Urinary bladder (tissue), 3 donors: ENCODE measurements at regions not wholly inside any gene's neighbourhood (a gene's known extent, or its start where the extent isn't known, plus 50 kb on each side); places are given as distances from the start of the nearest gene placed in this dataset.

ENCODE experiments used
- DNase-seq: peaks from one replicate; pipeline ENCODE4 v3.0.0-alpha.2; 2015; ENCODE audit errors: extremely low spot score
- H3K27ac ChIP-seq: one replicate; pipeline ENCODE4 v1.5.1; 2013; ENCODE audit warnings: low read depth, mild to moderate bottlenecking, moderate library complexity
- H3K36me3 ChIP-seq: one replicate; pipeline ENCODE4 v1.6.1; 2013; ENCODE audit warnings: mild to moderate bottlenecking, moderate library complexity; ENCODE audit not compliant: insufficient read depth
- H3K4me1 ChIP-seq: one replicate; pipeline ENCODE4 v1.6.1; 2013; ENCODE audit warnings: mild to moderate bottlenecking, moderate library complexity; ENCODE audit not compliant: insufficient read depth
- H3K4me3 ChIP-seq: one replicate; pipeline ENCODE4 v1.5.1; 2013; ENCODE audit warnings: low read depth, low read length
- WGBS: extraction: QIAGEN DNeasy Blood & Tissue Kit; methylation state at CpG from one replicate; pipeline ENCODE4 v1.1.7; 2013; 5-methylcytosine and 5-hydroxymethylcytosine counted together
- donor health status: healthy with polysubstance abuse.
- donor health status: healthy.

DNA sequence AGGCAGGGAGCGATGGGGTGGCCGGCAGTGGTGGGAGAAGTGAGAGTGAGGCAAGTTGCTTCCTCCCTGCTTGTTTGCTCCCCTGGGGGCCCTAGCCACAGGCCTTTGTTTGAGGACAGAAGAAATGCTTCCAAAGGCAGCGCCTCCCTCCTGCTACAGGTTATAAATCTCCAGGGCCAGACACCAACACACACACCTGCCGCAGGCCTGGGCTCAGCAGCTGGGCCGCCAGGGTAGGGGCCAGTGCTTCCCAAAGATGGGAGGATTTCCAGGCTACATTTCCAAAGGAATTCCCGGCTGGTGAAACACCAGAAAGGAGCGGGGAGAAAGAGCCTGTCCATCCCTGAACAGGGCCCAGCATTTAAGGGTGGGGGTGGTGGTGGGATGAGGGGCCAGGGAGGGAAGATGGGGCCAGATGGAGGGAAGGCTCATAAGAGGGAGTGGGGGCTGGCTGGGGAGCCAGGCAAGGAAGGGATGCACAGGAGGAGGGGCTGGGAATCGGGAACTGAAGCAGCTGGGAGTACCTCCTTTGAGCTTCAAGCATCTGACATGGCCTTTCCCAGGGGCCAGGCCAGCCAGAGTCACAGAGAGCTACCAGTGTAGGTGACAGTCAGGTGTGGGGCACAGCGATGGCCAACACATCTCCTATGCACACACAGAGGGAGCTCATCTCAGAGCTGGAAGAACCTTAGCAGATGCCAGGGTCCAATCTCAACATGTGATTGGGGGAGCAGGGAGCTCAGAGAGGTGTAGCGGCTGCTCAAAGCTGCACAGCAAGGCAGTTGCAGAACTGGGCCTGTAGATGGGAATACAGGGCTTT is 143.9 kb downstream of the PJA1 start:
- Histone ChIP-seq H3K4me1 (no peaks in the 10 kb centered on the region), H3K4me3 (no peak overlapping the region), H3K27ac (no peak overlapping the region), H3K36me3 (no peaks in the 10 kb centered on the region)
- 64% methylated on average over 10 of the region's 10 CpGs for WGBS
- no peak for DNase-seq

DNA sequence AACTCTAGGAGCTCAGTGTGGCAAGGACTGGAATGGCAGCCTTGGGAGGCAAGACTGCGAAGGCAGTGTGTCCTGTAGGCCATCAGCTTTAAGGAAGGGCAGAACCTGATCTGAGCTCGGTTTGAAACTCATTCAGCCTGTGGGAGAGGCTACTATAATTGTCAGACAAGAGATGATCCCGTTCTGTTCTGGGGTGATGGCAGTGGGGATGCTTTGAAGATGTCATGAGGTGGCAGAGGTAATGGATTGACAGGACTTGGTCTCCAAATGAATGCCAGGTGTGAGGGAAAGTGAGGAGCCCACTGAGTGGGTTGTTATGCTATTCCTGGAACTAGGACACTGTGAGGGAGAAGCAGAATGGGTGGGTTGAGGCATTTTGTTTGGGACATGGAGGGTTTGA is 144.9 kb downstream of the PJA1 start:
- Histone ChIP-seq H3K4me3 (no peak overlapping the region), H3K36me3 (no peaks in the 10 kb centered on the region), H3K4me1 (no peaks in the 10 kb centered on the region), H3K27ac (no peak overlapping the region)
- no peak for DNase-seq
- WGBS = 93% methylated on average over 3 of the region's 3 CpGs

DNA sequence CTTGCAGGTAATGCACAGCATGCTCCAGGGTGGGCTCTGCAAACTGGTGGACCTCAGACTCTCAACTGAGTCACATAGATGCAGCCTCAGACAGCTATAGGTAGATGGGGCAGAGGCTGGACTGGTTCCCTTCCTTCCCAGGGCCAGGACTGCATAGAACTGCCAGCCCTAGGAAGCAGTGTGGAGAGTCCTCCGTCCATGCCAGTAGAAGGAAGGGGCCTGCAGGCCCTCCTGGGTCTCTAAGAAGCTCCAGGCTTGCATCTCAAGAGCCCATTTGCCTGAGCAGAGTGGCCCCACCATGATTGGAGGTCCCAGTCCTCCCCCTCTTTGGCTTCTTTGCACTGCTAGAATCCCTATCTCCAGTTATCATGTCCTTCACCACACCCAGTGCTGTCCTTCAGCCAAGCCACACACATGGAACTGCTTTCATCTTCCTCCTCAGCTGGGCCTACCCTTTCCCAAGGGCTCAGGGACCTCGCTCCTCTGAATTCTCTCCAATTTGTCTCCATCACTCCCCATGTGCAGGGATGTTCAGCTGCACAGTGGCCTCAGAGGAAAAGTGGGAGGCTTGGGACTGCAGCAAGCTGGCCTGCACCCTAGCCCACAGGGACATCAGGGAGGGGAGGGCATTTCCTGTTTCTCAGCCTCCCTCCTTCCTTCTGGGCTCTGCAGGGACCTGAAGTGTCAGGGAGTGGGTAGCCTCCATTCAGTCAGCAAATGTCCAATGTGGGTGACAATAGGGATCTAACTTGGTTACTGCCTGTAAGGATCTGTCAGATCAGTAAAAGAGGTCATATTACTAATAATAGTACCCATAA is 146.0 kb downstream of the PJA1 start:
- no peak for DNase-seq
- Histone ChIP-seq H3K27ac (no peak overlapping the region), H3K36me3 (no peaks in the 10 kb centered on the region), H3K4me3 (no peak overlapping the region), H3K4me1 (no peaks in the 10 kb centered on the region)
- 73% methylated on average over 2 of the region's 2 CpGs for WGBS

DNA sequence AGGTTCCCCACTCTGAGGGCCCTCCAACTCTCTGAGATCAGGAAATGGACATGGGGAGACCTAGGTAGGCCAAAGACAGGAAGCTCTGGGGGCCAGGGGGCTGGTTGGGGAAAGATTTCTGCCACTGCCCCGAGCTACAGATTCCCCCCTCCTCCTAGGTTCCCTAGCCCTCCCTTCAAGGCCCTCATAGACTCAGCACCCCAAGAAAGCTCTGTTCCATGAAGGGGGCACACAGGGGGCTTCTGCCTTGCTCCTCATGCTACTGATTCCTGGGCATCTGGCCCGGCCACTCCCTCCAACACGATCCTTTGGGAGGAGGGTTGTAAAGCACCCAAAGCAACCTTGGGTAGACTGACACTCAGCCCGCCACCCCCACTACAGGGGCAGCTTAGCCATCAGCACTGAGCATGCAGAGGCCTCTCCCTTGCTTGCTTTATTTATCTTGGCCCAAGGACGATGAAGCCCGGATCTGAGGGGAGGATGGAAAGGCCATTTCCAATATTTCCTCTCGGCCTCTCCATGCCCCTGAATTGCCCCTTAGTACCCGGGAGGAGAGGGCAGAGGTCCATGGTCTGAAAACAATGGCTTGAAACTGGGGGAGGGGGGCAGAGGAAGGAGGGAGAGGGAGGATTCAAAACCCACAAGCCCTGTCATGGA is 146.7 kb downstream of the PJA1 start:
- no peak overlapping the region for H3K4me3 ChIP-seq
- H3K36me3 ChIP-seq = no peaks in the 10 kb centered on the region
- 66% methylated on average over 8 of the region's 8 CpGs for WGBS
- no peaks in the 10 kb centered on the region for H3K4me1 ChIP-seq
- no peak for DNase-seq
- H3K27ac ChIP-seq = no peak overlapping the region

DNA sequence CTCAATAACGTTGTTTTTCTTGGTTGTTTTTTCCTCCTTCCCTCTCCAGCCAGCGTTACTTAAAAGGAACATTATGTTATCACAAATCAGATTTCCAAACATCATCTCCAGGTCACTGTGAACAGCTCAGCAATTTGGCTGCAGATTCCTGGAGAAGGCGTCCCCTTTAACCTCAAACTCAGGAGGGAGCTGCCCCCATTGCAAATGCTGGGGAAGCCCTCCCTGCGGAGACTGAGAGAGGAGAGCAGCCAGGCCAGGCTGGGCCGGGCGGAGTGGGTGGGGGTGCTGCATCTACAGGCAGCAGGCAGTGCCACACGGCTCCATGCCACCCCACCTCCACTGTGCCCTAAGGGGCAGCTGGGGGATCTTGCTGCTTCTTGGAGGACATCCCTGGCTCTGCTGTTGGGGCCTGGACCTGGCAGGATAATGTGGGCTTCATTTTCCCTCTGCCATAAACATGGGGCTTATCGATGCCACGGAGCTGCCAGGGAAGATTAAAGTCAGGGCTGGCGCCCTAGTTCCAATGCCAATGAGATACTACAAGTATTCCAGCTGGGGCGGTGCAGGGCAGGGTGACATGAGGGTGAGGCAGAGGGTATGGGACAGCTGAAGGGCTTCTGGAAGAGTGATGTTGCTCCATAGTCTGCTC is 148.8 kb downstream of the PJA1 start:
- 45% methylated on average over 11 of the region's 11 CpGs for WGBS
- Histone ChIP-seq H3K4me3 (no peak overlapping the region), H3K36me3 (no peaks in the 10 kb centered on the region), H3K27ac (no peak overlapping the region), H3K4me1 (no peaks in the 10 kb centered on the region)
- DNase-seq = no peak

DNA sequence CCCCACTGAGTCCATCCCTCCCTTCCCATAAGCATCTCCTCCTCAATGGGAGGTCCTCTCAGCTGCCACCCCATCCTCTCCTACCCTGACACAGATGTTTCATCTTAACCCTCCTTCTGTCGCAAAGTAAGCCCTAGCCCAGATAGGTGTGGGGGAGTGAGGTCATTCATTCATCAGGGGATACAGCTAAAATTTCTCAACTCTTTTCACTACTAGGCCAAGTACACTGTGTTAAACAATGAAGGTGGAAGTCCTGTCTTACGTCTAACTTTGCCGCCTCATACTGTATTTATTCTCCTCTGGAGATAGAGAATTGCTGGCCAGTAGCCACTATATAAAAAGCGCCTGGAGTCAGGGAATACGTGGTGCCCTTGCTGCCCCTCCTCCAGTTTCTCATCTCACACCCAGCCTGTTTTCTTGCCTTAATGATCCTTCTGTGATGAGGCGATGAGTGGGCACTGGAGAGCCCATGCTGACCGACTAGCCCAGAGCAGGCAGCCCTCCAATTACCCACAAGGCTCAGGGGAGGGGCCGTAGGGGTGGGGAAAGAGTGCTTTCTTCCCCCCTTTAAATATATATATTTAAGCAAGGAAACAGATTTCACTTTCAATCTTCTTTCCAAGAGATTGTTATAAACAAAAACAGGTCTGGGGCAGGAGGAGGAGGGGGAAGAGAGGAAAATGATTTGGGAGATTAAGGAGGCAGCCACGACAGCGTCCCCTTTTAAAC is 149.5 kb downstream of the PJA1 start:
- DNase-seq = no peak
- no peaks in the 10 kb centered on the region for H3K4me1 ChIP-seq
- no peaks in the 10 kb centered on the region for H3K36me3 ChIP-seq
- H3K27ac ChIP-seq = no peak overlapping the region
- H3K4me3 ChIP-seq = no peak overlapping the region
- 31% methylated on average over 10 of the region's 10 CpGs for whole genome bisulfite sequencing

DNA sequence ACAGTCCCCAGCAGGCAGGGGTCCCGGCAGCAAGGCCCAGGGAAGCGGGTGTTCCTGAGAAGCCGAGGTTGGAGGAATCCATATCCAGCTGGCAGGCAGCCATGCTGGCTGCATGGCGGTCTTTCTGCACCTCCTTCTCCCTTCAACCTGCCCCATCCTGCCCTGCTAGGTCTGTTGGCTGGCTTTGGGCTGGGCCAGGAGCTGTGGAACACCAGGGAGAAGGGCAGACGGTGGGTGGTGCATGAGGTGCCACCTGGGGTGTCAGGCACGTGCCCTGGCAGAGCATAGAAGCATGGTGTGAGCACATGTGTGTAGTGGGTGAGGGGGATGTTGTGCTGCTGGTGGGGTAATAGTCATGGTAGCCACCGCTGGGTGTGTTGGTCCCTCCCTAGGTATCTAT is 150.1 kb downstream of the PJA1 start:
- no peaks in the 10 kb centered on the region for H3K4me1 ChIP-seq
- DNase-seq = no peak
- H3K4me3 ChIP-seq = no peak overlapping the region
- no peaks in the 10 kb centered on the region for H3K36me3 ChIP-seq
- H3K27ac ChIP-seq = no peak overlapping the region
- 53% methylated on average over 7 of the region's 7 CpGs for WGBS

DNA sequence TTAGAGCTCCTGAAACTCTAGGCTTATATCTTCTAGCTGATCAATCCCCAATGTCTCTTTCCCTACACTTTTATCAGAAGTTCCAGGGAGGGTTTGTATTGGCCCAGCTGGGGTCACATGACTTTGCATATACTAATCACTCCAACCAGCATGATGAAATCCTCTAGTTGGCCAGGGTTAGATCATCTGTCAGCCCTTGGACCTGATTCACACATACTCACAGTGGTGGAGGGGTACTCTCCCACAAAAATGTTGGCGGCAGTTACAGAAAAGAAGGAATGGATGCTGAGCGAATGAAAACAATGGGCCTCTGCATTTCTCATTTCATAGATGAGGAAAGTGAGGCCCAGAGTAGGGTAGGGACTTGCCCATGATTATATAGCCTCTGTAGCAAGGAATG is 151.1 kb downstream of the PJA1 start:
- no peaks in the 10 kb centered on the region for H3K4me1 ChIP-seq
- H3K36me3 ChIP-seq = no peaks in the 10 kb centered on the region
- H3K4me3 ChIP-seq = no peak overlapping the region
- no peak overlapping the region for H3K27ac ChIP-seq
- DNase-seq = no peak
- 74% methylated on average over 2 of the region's 2 CpGs for WGBS

DNA sequence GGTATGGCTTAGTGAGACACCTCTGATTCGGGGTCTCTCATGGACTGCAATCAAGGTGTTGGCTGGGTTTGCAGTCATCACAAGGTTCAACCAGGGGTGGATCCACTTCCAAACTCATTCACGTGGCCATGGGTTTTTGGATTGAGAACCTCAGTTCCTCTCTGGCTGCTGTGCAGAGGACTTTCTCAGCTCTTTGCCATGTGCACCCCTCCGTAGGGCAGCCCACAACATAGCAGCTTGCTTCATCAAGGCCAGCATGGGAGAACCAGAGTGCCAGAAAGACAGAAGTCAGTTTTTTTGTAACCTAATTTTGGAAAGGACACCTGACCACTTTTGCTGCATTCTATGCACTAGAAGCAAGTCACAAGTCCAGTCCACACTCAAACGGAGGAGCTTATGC is 154.9 kb downstream of the PJA1 start:
- no peaks in the 10 kb centered on the region for H3K36me3 ChIP-seq
- H3K27ac ChIP-seq = no peak overlapping the region
- H3K4me1 ChIP-seq = no peaks in the 10 kb centered on the region
- no peak overlapping the region for H3K4me3 ChIP-seq
- no peak for DNase-seq
- 86% methylated on average over 4 of the region's 4 CpGs for WGBS

DNA sequence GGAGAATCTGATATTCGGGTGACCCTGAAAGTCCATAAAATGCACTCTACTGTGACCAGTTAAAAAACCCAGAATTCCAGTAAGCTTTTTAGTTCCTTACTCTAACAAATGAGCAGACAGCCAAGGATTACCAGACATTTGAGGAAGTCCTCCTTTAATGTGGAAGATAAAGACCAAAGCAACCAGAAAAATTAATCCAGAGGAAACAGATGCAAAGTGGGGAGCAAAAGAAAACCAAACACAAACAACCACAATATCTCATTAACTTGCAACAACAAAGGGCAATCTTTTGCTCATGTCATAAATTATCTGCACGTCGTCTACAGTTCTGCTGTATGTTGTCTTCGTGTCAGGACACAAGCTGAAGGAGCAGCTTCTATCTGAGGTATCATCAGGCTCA is 164.4 kb downstream of the PJA1 start:
- Histone ChIP-seq H3K27ac (no peak overlapping the region), H3K36me3 (no peaks in the 10 kb centered on the region), H3K4me1 (no peaks in the 10 kb centered on the region), H3K4me3 (no peak overlapping the region)
- 66% methylated on average over 4 of the region's 4 CpGs for WGBS
- no peak for DNase-seq

DNA sequence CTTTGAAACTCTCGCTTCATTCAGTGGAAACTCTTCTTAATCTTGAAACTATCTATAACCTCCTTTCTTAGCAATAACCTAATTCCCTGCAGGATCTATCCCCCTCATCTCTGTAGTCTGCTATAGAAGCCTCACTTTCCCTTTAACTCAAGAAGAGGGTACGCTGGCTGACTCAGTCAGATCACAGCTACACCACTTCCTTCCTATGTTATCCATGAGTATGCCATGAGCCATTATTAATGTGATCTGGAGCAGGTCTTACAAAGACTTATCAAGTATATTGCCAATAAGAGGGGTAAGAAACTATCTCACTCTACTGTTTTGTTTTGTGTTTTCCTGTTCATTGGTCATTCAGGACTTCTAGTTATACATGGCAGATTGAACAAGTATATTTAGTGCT is 165.3 kb downstream of the PJA1 start:
- Histone ChIP-seq H3K4me1 (no peaks in the 10 kb centered on the region), H3K36me3 (no peaks in the 10 kb centered on the region), H3K4me3 (no peak overlapping the region), H3K27ac (no peak overlapping the region)
- DNase-seq = no peak
- WGBS = 86% methylated on average over 2 of the region's 2 CpGs

DNA sequence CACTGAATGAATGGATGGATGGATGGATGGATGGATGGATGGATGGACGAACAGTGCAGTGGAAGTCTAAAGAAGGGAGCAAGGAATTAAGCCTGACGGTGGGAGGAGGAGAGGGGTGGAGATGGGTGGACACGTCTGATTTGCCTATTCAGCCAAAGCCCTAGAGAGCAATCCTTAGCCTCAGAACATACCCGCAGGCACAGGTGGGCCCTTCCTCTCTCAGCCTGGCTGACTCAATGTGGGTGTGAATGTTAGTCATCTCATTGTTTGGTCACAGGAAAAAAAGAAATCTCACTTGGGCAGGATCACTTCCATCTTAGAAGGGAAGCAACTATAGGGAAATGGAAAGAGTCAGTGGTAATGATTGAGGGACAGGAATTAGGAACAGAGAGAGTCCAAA is 165.9 kb downstream of the PJA1 start:
- Histone ChIP-seq H3K4me1 (no peaks in the 10 kb centered on the region), H3K27ac (peak overlapping the region; percentile 39), H3K4me3 (no peak overlapping the region), H3K36me3 (no peaks in the 10 kb centered on the region)
- WGBS = 67% methylated on average over 4 of the region's 4 CpGs
- no peak for DNase-seq

DNA sequence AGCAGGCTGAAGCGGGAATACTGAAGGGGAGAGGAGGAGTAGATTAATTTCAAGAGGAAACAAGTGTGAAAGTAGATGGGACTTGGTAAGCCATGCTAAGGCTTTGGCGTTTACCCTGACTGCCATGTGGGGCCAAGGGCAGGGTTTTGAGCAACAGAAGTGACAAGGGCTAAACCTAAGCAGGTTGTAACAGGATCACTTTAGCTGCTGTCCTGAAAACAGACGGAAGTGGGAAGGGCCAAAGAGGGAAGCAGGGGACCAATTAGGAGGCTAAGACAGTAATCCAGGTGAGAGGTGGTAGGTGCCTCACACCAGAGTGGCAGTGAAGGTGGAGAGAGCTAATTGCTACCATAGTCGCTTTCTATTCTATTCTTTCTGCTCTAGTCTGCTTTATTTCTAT is 166.5 kb downstream of the PJA1 start:
- WGBS = 87% methylated on average over 4 of the region's 4 CpGs
- peak overlapping the region; percentile 39 for H3K27ac ChIP-seq

More for the DNA sequence above, 166.5 kb downstream of the PJA1 start:
- no peak overlapping the region for H3K4me3 ChIP-seq
- H3K36me3 ChIP-seq = no peaks in the 10 kb centered on the region
- H3K4me1 ChIP-seq = no peaks in the 10 kb centered on the region
- DNase-seq = no peak
